CD4-positive, alpha-beta T cell treated with Interleukin-12 subunit alpha and Interleukin-12 subunit beta, for 1 hour (primary cell): ENCODE measurements at regions not wholly inside any gene's neighbourhood (a gene's known extent, or its start where the extent isn't known, plus 50 kb on each side); places are given as distances from the start of the nearest gene placed in this dataset.
"Not testable (repeated sequence)": the region's sequence is repeated elsewhere in the genome, so short reads cannot be mapped to it uniquely, and the experiment has no call there.

Experiments used
- DNase-seq: peaks from one replicate; pipeline ENCODE4 v3.0.0-alpha.2; 2020

DNA sequence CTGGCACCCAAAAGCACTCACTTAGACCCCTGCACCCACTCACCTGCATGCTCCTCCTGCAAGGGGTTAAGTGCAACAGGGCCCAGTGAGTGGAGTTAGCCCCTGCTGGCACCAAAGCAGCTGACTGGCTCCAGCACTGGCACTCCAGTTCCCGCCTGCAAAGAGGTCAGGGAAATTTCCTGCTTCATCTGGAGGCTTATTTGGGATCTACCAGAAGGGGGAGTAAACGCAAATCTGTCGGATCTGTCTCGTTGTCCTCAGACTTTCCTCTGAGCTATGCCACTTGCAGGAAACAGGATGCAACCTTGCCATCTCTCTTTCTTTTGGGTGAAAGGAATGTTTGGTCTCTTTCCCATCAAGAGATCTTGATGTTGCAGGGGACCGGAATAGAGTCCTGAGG lies 435.6 kb downstream of the PCDH10 start:
- no peak for DNase-seq

DNA sequence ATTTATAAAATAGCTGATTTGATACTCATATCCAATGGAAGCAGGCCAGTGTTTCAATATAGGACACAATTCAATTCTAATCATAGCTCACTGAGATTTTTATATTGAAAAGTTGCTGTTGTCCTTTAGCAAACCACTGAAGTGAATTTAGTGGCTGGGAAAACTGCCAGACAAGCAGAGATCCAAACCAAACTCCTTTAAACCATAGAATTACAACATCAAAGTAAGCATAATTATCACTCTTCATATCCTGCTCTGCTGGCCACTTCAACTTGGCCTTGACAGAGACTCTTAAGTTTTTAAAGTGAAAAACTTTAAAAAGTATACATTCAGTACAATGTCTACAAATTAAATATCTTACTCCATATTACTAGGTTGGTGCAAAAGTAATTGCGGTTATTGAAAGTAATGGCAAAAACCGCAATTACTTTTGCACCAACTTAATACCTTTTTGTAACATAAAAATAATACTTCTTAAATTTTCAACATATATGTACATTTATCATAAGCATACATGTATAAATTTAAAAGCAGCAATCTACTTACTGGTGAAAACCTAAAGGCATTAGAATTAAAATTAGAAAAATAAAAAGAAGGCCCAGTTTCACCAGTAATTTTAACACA lies 433.0 kb downstream of the PCDH10 start:
- no peak for DNase-seq

DNA sequence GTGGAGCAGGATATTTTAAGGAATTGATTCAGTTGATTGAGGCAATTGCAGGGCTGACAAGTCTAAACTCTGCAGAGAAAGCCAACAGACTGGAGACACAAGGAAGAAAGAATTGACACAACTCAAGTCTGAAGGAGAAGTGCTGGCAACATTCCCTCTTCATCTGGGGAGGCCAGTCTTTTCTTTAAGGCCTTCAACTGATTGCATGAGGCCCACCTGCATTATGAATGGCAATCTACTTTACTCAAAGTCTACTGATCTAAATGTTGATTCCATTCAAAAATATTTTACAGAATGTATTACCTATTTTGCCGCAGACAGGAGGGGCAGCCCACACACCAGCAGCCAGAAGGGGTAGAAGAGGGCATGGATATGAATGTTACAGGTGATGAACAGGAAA lies 425.2 kb downstream of the PCDH10 start:
- no peak for DNase-seq

DNA sequence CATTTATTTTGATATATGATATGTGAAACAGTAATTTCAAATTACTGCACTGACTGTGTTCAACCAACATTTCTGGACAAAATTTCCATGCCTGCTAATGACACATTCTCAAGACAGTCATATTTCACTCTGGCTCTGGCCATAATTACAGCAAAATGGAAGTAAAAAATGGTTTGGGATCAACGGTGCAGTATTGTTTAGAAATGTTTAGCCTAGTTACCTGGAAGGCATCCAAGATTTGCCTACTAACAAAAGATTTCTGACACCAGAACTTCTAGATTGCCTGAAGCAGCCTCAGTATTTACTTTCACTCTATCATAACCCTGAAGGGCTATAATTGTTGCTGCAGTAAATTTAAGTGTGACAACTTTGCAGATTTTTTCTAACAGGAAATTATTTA lies 416.3 kb downstream of the PCDH10 start:
- DNase-seq: no peak

GRCh38 chr4:133559987-133560386 lies 410.9 kb downstream of the PCDH10 start:
- no peak for DNase-seq

- no peak for DNase-seq
Measured at GRCh38 chr4:133555671-133556070, 406.6 kb downstream of the PCDH10 start.

GRCh38 chr4:133550436-133550835 lies 401.3 kb downstream of the PCDH10 start:
- DNase-seq: no peak

DNA sequence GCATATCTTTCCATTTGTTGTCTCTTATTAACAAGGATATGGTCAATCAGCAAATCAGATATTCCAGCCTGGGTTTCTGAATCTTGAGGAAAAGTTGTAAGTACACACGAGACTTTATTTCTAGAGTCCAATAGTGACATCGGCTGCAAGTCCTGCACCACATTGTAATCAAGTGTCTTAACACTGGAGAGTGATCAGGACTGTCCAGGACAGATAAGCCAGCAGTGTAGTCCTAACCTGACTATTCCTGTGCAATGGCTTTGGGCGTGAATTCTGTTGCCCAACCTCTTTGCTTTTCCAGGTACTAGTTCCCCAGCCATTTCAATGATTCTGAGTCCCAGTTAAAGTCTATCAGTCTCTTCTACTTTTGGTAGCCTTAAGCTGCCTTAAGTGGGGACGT lies 395.0 kb downstream of the PCDH10 start:
- DNase-seq: no peak

DNA sequence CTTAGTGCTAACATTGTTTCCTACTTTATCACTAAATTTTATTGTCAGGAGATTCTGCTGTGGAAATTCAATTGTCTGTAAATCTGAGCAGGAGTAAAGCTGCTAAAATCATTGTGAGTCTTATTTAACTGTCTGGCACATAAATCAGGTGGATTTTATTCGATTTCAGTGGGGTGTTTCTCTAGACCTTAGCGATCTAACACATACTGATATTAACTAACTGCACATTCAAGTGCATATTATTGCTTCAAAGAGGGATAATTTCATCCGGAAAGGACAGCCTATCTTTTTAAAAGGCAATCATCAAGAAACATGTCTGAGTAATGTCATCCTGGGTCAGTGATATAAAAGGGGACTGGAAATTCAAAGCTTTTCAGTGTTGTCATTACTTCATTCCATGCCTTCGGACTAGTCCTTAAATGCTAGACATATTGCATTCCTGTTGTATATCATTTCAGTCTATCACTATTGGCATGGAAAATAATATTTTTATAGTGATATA lies 388.7 kb downstream of the PCDH10 start:
- no peak for DNase-seq

- DNase-seq: not testable (repeated sequence)
Measured at GRCh38 chr4:133534224-133534623, 385.1 kb downstream of the PCDH10 start.

DNA sequence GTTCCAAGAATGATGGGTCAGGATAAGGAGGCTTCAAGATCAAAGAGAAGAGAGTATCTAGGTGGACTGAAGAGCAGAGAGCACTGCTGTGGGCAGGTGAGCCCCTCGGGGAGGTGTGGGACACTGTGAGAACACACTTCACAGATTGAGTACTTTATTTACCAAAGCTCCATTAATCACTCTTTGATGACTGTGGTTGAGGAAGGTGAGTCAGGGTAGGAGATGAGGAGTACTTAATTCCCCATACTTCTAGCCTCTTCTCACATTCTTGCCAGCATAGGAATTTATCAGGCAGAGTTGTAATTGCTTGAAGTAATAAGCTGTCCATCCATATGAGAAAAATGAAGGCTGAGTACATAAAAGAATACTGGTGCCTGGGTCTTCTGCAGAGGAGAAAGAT lies 375.3 kb downstream of the PCDH10 start:
- DNase-seq: no peak

DNA sequence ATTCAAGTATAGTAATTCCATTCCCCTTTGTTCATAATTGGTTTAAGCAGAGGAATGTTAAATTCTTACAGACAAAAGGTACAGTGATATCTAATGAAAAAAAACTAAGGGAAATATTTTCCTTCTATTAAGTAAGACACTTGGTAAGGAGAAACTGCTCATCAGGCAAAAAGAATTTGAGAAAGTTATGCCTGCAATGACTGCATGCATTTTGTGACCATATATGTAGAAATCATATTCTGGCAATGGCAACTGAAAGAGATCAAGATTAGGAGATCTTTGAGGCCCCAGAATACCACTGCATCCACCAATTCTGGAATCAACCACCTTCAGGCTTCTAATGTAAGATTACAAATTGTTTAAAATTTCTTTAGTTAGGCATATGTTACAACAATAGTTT lies 364.8 kb downstream of the PCDH10 start:
- no peak for DNase-seq

GRCh38 chr4:133498149-133498548 lies 349.1 kb downstream of the PCDH10 start:
- DNase-seq: no peak

DNA sequence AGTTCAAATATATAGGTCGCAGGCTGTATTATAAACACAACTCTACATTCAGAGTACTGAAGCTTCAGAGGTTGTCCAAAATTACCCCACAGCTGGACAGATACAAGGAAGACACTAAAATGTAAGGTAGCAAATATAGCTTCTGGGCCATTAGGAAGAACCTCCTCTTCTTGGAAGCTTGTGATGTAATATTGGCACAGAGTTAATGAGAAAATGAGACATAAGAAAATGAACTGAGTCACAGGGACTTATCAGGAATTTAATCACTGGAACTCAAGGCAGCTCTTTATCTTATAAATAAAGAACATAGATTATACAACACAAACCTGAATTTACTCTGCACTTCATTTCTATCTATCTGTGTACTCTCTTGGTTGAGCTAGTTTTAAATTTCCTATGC lies 344.7 kb downstream of the PCDH10 start:
- no peak for DNase-seq

- no peak for DNase-seq
Measured at GRCh38 chr4:133493241-133493640, 344.1 kb downstream of the PCDH10 start.

GRCh38 chr4:133484287-133484686 lies 335.2 kb downstream of the PCDH10 start:
- no peak for DNase-seq

DNA sequence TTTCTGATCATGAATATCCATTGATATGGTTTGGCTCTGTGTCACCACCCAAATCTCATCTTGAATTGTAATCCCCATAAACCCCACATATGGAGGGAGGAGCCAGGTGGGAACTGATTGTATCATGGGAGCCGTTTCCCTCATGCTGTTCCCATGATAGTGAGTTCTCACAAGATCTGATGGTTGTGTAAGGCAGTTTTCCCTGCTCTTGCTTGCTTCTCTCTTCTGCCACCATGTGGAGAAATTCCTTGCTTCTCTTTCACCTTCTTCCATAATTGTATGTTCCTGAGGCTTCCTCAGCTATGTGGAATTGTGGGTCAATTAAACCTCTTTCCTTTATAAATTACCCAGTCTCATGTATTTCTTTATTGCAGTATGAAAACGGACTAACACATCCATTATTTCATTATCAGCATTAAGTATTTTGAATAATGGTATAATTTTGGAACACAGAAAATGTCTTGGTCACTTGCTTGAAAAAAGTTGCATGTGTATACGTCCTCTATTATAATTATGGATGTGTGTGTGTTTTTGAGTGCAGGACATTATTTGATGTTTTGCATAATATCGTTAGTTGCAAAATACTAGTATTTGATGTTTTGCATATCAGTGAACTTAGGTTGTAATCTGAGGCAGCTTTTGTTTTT lies 334.6 kb downstream of the PCDH10 start:
- no peak for DNase-seq

GRCh38 chr4:133476063-133476462 lies 327.0 kb downstream of the PCDH10 start:
- no peak for DNase-seq

DNA sequence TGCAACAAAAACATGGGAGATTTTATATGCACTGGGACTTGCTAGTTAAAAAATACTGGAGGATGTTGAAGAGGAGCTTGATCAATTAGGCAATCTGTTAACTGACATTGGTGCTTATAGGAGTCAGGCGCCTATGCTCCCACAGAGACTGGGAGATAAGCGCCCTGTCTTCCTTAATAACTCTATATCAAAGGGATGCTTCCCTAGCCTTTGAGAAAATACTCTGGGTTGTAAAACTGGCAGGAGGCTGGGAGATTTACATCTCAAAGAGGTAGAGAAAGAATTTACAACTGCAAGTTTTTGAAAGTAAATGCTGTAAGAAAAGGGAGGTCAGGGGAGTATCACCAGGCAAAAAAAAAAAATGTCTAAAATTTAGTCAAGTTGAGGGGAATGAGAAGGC lies 325.4 kb downstream of the PCDH10 start:
- DNase-seq: no peak

DNA sequence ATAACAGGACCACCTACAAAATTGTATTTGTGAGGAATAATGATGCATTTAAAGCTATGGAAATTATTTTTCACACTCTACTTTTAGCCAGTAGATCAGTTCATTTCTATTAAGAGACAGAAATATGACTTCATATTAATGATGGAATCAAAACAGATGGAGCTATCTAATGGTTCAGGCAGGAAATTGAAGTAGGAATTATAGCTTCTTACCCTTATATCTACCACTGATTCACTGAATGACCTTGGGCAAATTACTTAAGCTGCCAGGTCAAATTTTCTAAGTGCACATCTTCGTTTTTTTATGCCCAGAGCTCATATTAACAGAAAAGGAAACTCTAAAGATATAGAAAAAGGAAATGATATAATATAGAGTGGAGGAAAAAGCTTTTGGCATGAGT lies 323.1 kb downstream of the PCDH10 start:
- DNase-seq: no peak

GRCh38 chr4:133467290-133467947 lies 318.3 kb downstream of the PCDH10 start:
- DNase-seq: no peak

DNA sequence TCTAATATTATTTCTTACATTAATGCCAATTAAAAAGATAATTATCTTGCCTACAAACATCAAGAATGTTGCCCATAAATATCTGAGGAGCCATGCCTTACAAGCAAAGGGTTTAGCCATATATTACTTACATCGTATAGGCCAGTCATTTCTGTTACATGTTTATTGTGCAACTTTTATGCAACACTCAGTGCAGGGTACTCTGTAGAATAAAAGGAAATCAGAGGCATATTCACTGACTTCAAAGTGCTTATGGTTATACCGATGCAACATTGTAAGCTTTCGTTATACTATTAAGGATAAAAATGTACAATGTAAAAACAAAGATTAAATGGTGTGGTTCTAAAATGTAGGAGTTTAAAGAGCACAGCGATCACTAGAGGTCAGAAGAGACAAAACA lies 315.9 kb downstream of the PCDH10 start:
- DNase-seq: no peak

DNA sequence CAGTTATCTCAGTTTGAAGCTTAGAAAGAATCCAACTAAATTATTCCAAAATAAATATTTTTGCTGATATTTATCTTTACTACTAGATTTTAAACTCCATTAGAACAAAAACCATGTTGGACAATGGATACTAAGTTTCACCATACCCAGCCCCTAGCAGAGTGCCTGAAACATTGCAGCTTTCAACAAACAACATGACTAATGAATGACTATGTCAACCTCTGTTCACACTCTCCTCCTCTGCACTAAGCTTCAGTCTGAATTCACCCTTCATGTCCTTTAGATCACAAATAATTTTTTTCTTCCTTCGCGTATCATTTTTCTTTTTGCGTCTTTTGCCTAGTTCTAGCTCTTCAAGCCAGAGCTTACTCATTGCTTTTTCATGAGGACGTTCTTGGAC lies 315.2 kb downstream of the PCDH10 start:
- DNase-seq: no peak

- no peak for DNase-seq
Measured at GRCh38 chr4:133452678-133453077, 303.6 kb downstream of the PCDH10 start.
